GM19463 (cell line): ENCODE measurements at regions not wholly inside any gene's neighbourhood (a gene's known extent, or its start where the extent isn't known, plus 50 kb on each side); places are given as distances from the start of the nearest gene placed in this dataset.

ENCODE experiments used
- ATAC-seq: cut with Tn5 transposase; IDR thresholded peaks from one replicate; pipeline ENCODE4 v1.9.1; 2021; ENCODE audit warnings: mild to moderate bottlenecking, moderate library complexity; ENCODE audit not compliant: unreplicated experiment

- ATAC-seq: no peak
Measured at GRCh38 chr18:56139792-56140254, 498.6 kb downstream of the TXNL1 start.

- no peak for ATAC-seq
Measured at GRCh38 chr18:56139372-56139771, 499.0 kb downstream of the TXNL1 start.

GRCh38 chr18:56136105-56136504 is 502.3 kb downstream of the TXNL1 start:
- no peak for ATAC-seq

GRCh38 chr18:56130481-56130880 is 507.9 kb downstream of the TXNL1 start:
- ATAC-seq: no peak

GRCh38 chr18:56128153-56128791 is 510.1 kb downstream of the TXNL1 start:
- no peak for ATAC-seq

GRCh38 chr18:56127322-56128099 is 510.9 kb downstream of the TXNL1 start:
- no peak for ATAC-seq

GRCh38 chr18:56124186-56124585 is 514.2 kb downstream of the TXNL1 start:
- no peak for ATAC-seq

GRCh38 chr18:56121669-56122068 is 516.7 kb downstream of the TXNL1 start:
- no peak for ATAC-seq

GRCh38 chr18:56120782-56121181 is 517.6 kb downstream of the TXNL1 start:
- ATAC-seq: no peak

- ATAC-seq: no peak
Measured at GRCh38 chr18:56119681-56120080, 518.7 kb downstream of the TXNL1 start.

- peak; percentile 62 for ATAC-seq
Measured at GRCh38 chr18:56118422-56118821, 520.0 kb downstream of the TXNL1 start.

- ATAC-seq: no peak
Measured at GRCh38 chr18:56115071-56116015, 523.0 kb downstream of the TXNL1 start.

GRCh38 chr18:56112984-56113383 is 525.0 kb upstream of the TCF4 start:
- ATAC-seq: peak; percentile 20

GRCh38 chr18:56112013-56112749 is 524.2 kb upstream of the TCF4 start:
- ATAC-seq: peak; percentile 96

GRCh38 chr18:56109757-56110156 is 521.8 kb upstream of the TCF4 start:
- ATAC-seq: no peak

- ATAC-seq: no peak
Measured at GRCh38 chr18:56108478-56109367, 520.7 kb upstream of the TCF4 start.

GRCh38 chr18:56107821-56108477 is 520.0 kb upstream of the TCF4 start:
- no peak for ATAC-seq

GRCh38 chr18:56100090-56100722 is 512.2 kb upstream of the TCF4 start:
- no peak for ATAC-seq

GRCh38 chr18:56097621-56098020 is 509.6 kb upstream of the TCF4 start:
- ATAC-seq: no peak
